ENCODE measurements at regions not wholly inside any gene's neighbourhood (a gene's known extent, or its start where the extent isn't known, plus 50 kb on each side); places are given as distances from the start of the nearest gene placed in this dataset.

DNA sequence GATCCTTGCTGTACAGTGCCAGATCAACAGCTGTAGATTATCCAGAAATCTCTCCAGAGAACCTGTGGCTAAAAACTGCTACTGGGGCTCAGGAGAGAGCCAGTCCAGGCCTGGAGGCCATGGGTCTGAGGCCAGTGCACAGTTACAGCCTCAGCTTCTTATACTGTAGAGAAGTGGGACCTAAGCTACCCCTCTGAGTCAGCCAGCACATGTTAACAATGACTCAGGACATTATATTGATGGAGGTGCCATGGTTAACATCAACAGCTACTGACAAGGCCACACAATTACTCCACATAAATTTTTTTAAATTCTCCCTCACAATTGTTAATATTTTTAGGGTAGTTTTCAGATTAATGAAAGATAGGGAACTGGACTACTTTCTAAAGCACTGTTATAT lies 138.5 kb downstream of the RBM26 start:
- peaks cover 21% of the 10 kb centered on the region for H3K4me1 ChIP-seq (ENCODE audit: insufficient read depth, low read length)
- H3K27me3 ChIP-seq (ENCODE audit: insufficient read depth, low read length): no peaks in the 10 kb centered on the region
- H3K9ac ChIP-seq (ENCODE audit: low read depth, low read length): no peak overlapping the region
- H3K27ac ChIP-seq (ENCODE audit: low read length): no peak overlapping the region
- H3K36me3 ChIP-seq (ENCODE audit: insufficient read depth, low read depth, low read length): no peaks in the 10 kb centered on the region
- no peak overlapping the region for H3K4me3 ChIP-seq (ENCODE audit: low read length)
- H3K9me3 ChIP-seq (ENCODE audit: insufficient read depth, low read depth, low read length): peaks cover 9% of the 10 kb centered on the region

DNA sequence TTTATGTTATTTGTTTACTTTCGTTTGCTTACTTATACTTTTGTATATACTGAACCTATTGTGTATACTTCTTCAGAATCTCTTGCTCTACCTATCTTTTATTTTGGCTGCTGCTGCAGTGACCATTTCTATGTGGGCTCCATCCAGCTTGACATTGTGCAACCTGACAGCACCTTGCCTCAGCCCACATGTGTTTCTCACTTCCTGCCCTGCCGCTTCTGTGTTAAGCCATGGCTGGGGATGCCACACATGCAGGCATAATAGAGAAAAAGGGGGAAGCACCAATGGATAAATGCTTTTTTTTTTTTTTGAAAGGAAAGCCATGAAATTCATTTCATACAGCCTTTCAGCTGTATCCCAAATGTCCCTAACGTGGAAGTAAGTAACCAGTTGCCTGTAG lies 147.6 kb downstream of the RBM26 start:
- Histone ChIP-seq H3K36me3 (ENCODE audit: insufficient read depth, low read depth, low read length) (no peaks in the 10 kb centered on the region), H3K9me3 (ENCODE audit: insufficient read depth, low read depth, low read length) (no peaks in the 10 kb centered on the region), H3K27ac (ENCODE audit: low read length) (no peak overlapping the region), H3K27me3 (ENCODE audit: insufficient read depth, low read length) (no peaks in the 10 kb centered on the region), H3K9ac (ENCODE audit: low read depth, low read length) (no peak overlapping the region), H3K4me1 (ENCODE audit: insufficient read depth, low read length) (no peaks in the 10 kb centered on the region), H3K4me3 (ENCODE audit: low read length) (no peak overlapping the region)

DNA sequence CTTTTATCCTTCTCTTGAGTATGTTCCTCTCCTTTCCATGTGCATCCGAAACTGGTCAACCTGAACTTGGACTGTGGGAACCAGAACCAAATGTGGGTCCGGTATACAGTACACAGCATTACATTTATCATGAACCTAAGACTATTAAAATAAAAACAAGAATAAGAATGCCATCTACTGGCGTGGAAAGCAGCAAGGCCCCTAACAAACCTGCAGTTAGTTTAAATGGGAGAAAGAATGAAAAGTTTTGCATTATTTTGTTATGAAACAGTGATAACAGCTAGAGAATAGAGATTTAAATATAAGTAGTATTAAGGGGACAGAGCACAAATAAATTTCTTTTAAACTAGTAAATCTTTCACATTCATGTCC lies 159.5 kb downstream of the RBM26 start:
- Histone ChIP-seq H3K27ac (ENCODE audit: low read length) (no peak overlapping the region), H3K4me3 (ENCODE audit: low read length) (no peak overlapping the region), H3K27me3 (ENCODE audit: insufficient read depth, low read length) (no peaks in the 10 kb centered on the region), H3K9ac (ENCODE audit: low read depth, low read length) (no peak overlapping the region), H3K36me3 (ENCODE audit: insufficient read depth, low read depth, low read length) (no peaks in the 10 kb centered on the region), H3K4me1 (ENCODE audit: insufficient read depth, low read length) (peaks cover 8% of the 10 kb centered on the region; the same call in 1 of the 2 replicates), H3K9me3 (ENCODE audit: insufficient read depth, low read depth, low read length) (no peaks in the 10 kb centered on the region)

DNA sequence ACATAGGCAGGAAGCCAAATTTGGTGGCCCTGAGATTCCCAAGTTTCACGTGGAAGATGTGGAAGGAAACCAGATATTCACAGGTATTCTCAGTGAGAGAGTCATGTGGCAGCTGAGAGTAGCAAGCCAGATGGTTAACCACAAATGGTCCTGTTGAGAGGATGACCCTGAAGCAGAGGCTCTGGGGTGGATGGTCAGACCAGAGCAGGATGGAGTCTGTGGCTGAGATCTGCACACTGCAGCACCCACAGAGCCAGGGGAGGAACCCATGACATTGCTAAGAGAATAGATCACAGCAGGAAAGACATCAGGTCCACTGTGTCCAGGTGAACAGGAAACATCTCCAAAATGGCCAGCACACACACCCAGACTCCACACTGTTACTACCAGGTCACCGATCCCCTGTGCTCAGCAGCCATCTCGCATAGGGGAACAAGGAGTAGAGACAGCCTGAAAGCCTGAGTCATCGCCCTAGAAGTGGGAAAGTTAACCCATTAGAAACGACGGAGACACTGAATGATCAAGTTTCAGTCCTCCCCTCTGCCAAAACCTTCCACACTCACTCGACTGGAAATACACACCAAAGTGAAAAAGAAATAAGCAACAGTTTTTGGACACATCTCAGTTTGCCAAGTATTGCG lies 160.0 kb downstream of the RBM26 start:
- Histone ChIP-seq H3K4me1 (ENCODE audit: insufficient read depth, low read length) (peaks cover 8% of the 10 kb centered on the region; the same call in 1 of the 2 replicates), H3K4me3 (ENCODE audit: low read length) (no peak overlapping the region), H3K9ac (ENCODE audit: low read depth, low read length) (no peak overlapping the region), H3K36me3 (ENCODE audit: insufficient read depth, low read depth, low read length) (no peaks in the 10 kb centered on the region), H3K27ac (ENCODE audit: low read length) (no peak overlapping the region), H3K27me3 (ENCODE audit: insufficient read depth, low read length) (no peaks in the 10 kb centered on the region), H3K9me3 (ENCODE audit: insufficient read depth, low read depth, low read length) (no peaks in the 10 kb centered on the region)

DNA sequence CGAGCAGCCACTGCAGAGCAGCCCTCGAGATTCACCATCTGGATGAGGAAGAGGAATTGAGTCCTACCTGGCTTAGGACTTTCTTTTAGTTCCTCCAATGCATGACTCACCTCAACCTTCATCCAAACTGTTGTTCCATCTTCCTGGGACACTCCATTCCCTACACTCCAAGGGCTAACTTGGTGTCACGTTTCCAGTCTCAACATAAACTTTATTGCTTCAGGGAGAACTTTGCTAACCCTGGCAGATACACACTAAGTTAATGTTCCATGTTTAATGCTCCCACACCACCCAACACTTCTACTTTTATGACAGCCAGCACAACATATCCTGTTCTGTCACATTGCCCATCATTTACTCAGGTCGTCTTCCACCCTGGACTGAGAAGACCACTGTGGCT lies 164.4 kb downstream of the RBM26 start:
- no peak overlapping the region for H3K27ac ChIP-seq (ENCODE audit: low read length)
- H3K4me3 ChIP-seq (ENCODE audit: low read length): no peak overlapping the region
- no peaks in the 10 kb centered on the region for H3K9me3 ChIP-seq (ENCODE audit: insufficient read depth, low read depth, low read length)
- no peaks in the 10 kb centered on the region for H3K27me3 ChIP-seq (ENCODE audit: insufficient read depth, low read length)
- H3K4me1 ChIP-seq (ENCODE audit: insufficient read depth, low read length): no peaks in the 10 kb centered on the region; the same call in 1 of the 2 replicates
- H3K36me3 ChIP-seq (ENCODE audit: insufficient read depth, low read depth, low read length): no peaks in the 10 kb centered on the region
- no peak overlapping the region for H3K9ac ChIP-seq (ENCODE audit: low read depth, low read length)

DNA sequence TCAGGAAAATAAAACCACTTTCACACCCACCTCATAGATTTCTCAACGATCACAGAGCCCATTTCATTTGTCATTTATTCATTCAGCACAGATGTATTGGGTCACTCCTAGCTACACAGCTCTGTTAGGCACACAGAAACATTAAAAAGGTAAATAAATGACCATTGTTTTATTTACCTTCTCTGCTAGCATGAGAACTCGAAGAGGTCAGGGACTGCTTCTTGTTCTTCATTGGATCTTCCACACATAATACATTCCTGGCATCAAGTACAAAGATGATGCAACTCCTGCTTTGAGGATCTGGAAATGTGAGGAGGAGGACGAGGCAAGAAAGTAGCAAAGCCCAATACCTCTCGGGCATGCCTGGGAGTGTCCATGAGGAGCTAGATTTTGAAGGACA lies 168.1 kb downstream of the RBM26 start:
- H3K36me3 ChIP-seq (ENCODE audit: insufficient read depth, low read depth, low read length): no peaks in the 10 kb centered on the region
- H3K4me1 ChIP-seq (ENCODE audit: insufficient read depth, low read length): no peaks in the 10 kb centered on the region; the same call in 1 of the 2 replicates
- H3K4me3 ChIP-seq (ENCODE audit: low read length): no peak overlapping the region
- H3K27me3 ChIP-seq (ENCODE audit: insufficient read depth, low read length): no peaks in the 10 kb centered on the region
- H3K27ac ChIP-seq (ENCODE audit: low read length): no peak overlapping the region
- H3K9me3 ChIP-seq (ENCODE audit: insufficient read depth, low read depth, low read length): no peaks in the 10 kb centered on the region
- H3K9ac ChIP-seq (ENCODE audit: low read depth, low read length): no peak overlapping the region

DNA sequence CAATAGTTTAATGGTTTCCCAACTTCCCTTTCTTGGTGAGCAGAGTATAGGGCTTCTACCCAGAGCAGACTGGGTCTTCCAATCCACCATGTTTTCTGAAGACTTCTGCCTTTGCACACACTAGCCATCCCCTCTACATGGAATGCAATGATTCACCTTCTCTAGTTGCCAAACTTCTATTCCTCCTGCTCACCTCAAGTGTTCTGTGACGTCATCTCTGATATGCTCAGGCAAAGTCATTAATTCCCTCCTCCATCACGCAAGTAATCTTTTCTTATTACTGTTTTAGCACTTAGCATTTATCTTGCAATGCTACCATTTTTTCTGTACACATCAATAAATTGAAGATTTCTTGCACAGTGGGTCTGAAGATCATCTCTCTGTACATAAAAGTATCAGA lies 174.2 kb downstream of the RBM26 start:
- Histone ChIP-seq H3K27ac (ENCODE audit: low read length) (no peak overlapping the region), H3K9me3 (ENCODE audit: insufficient read depth, low read depth, low read length) (no peaks in the 10 kb centered on the region)

DNA sequence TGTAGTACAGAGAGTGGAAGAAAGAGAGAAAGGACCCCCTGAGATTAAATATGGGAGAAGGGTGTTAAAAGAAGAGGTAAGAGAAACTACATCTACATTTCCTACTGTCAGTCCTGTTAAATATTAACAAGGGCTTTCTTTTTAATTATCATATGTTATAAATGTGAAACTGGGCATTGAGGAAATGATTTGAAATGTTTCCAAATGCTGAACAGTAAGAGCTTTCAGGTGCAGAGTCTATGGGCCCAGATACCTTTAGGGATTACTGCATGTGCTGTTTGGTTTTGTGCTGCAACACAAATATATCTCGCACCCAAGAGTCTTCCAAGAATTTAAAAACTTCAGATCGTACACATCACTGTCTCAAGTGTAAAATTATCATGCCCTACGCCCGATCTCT lies 176.3 kb downstream of the RBM26 start:
- no peak overlapping the region for H3K9ac ChIP-seq (ENCODE audit: low read depth, low read length)

More for the DNA sequence above, 174.2 kb downstream of the RBM26 start:
- Histone ChIP-seq H3K9ac (ENCODE audit: low read depth, low read length) (no peak overlapping the region), H3K4me1 (ENCODE audit: insufficient read depth, low read length) (peaks cover 2% of the 10 kb centered on the region; the same call in 1 of the 2 replicates), H3K36me3 (ENCODE audit: insufficient read depth, low read depth, low read length) (no peaks in the 10 kb centered on the region), H3K4me3 (ENCODE audit: low read length) (no peak overlapping the region), H3K27me3 (ENCODE audit: insufficient read depth, low read length) (no peaks in the 10 kb centered on the region)

DNA sequence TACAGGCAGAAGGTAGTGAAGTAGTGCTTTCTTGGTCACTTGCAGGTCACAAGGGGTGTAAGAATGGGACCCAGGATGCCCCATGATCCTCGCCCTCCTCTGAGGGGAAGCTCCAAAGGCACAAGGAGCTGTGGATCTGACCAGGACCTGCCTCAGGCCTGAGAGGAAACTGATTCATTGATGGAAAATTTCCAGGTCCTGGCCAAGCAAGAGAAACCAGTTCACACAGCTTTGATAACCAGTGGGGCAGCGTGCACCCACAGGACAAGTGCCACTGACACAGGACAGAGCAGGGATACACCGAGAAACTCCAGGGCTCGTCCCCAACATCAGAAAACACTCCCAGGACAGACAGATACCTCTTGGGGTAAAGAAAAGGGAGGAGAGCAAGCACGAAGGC lies 177.1 kb downstream of the RBM26 start:
- peaks cover 4% of the 10 kb centered on the region; the same call in 1 of the 2 replicates for H3K4me1 ChIP-seq (ENCODE audit: insufficient read depth, low read length)
- H3K27ac ChIP-seq (ENCODE audit: low read length): no peak overlapping the region
- no peaks in the 10 kb centered on the region for H3K27me3 ChIP-seq (ENCODE audit: insufficient read depth, low read length)
- no peak overlapping the region for H3K9ac ChIP-seq (ENCODE audit: low read depth, low read length)
- no peaks in the 10 kb centered on the region for H3K36me3 ChIP-seq (ENCODE audit: insufficient read depth, low read depth, low read length)
- H3K4me3 ChIP-seq (ENCODE audit: low read length): no peak overlapping the region
- H3K9me3 ChIP-seq (ENCODE audit: insufficient read depth, low read depth, low read length): no peaks in the 10 kb centered on the region

More for the DNA sequence above, 176.3 kb downstream of the RBM26 start:
- no peak overlapping the region for H3K4me3 ChIP-seq (ENCODE audit: low read length)
- H3K27me3 ChIP-seq (ENCODE audit: insufficient read depth, low read length): no peaks in the 10 kb centered on the region
- no peaks in the 10 kb centered on the region for H3K9me3 ChIP-seq (ENCODE audit: insufficient read depth, low read depth, low read length)
- no peaks in the 10 kb centered on the region for H3K36me3 ChIP-seq (ENCODE audit: insufficient read depth, low read depth, low read length)
- H3K4me1 ChIP-seq (ENCODE audit: insufficient read depth, low read length): peaks cover 4% of the 10 kb centered on the region; the same call in 1 of the 2 replicates
- no peak overlapping the region for H3K27ac ChIP-seq (ENCODE audit: low read length)

DNA sequence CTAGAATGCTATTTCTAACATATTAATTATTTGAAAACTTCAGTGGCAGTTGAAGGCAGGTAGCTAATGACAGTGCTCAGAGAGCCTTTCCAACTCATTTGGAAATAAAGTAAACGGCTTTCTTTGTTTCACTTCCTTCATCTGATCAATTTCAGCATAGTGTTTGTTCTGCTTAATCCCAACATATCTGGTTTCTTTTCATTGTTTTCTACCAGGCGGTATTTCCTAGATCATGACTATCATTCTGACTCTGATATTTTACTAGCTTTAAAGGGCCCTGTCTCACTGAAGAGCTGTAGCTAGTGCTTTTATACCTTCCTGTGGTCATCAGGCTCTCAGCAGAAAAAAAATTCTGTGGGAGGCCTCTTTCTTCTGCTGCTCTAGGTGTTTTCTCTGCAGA lies 178.6 kb downstream of the RBM26 start:
- H3K4me1 ChIP-seq (ENCODE audit: insufficient read depth, low read length): peaks cover 4% of the 10 kb centered on the region; the same call in 1 of the 2 replicates
- H3K9me3 ChIP-seq (ENCODE audit: insufficient read depth, low read depth, low read length): no peaks in the 10 kb centered on the region
- no peaks in the 10 kb centered on the region for H3K36me3 ChIP-seq (ENCODE audit: insufficient read depth, low read depth, low read length)
- no peak overlapping the region for H3K9ac ChIP-seq (ENCODE audit: low read depth, low read length)
- H3K4me3 ChIP-seq (ENCODE audit: low read length): no peak overlapping the region
- no peak overlapping the region for H3K27ac ChIP-seq (ENCODE audit: low read length)
- H3K27me3 ChIP-seq (ENCODE audit: insufficient read depth, low read length): no peaks in the 10 kb centered on the region

DNA sequence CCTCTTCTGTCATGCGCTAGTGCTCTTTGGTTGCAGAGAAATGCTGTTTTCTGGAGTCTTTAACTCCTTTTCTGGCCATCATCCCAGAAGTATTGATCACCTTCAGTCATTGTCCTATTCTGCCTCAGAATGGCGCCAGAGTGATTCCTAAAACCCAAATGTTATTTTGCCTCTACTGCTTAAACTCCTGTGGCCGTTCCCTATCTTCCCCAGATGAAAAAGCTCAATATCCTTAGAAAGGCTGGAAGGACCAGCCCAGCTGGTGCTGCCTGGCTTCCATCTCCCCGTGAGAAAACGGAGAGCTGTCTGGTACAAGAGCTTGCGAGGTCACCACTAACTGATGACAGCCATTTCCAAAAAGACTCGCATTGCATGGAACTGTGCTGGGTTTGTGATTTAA lies 179.1 kb downstream of the RBM26 start:
- peaks cover 4% of the 10 kb centered on the region; the same call in 1 of the 2 replicates for H3K4me1 ChIP-seq (ENCODE audit: insufficient read depth, low read length)
- no peaks in the 10 kb centered on the region for H3K36me3 ChIP-seq (ENCODE audit: insufficient read depth, low read depth, low read length)
- H3K9ac ChIP-seq (ENCODE audit: low read depth, low read length): no peak overlapping the region
- no peaks in the 10 kb centered on the region for H3K9me3 ChIP-seq (ENCODE audit: insufficient read depth, low read depth, low read length)
- H3K27ac ChIP-seq (ENCODE audit: low read length): peak overlapping the region; percentile 8
- no peaks in the 10 kb centered on the region for H3K27me3 ChIP-seq (ENCODE audit: insufficient read depth, low read length)
- H3K4me3 ChIP-seq (ENCODE audit: low read length): no peak overlapping the region

DNA sequence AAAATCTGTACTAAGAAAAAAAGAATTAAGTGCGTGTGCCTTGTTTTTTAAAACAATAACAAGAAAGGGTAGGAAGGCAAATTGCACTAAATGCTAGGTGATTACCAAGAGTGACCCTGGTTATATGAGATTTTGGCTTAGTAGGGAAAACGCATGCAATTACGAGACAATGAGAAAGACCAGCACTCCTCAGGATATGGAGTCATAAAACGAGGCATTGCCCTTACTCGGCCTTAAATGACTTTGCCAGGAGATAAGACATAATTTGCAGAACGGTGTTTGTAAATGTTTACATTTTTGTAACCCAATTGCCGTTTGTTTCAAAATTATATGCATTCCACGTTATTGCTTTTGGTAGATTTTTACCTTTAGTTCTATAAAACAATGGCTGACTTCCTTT lies 179.8 kb downstream of the RBM26 start:
- Histone ChIP-seq H3K36me3 (ENCODE audit: insufficient read depth, low read depth, low read length) (no peaks in the 10 kb centered on the region), H3K4me1 (ENCODE audit: insufficient read depth, low read length) (peaks cover 4% of the 10 kb centered on the region; the same call in 1 of the 2 replicates), H3K4me3 (ENCODE audit: low read length) (no peak overlapping the region), H3K9ac (ENCODE audit: low read depth, low read length) (no peak overlapping the region), H3K27ac (ENCODE audit: low read length) (no peak overlapping the region), H3K27me3 (ENCODE audit: insufficient read depth, low read length) (no peaks in the 10 kb centered on the region), H3K9me3 (ENCODE audit: insufficient read depth, low read depth, low read length) (no peaks in the 10 kb centered on the region)

Measured in iPS-20b (cell line).